GDM1 (cell line): ENCODE measurements at regions not wholly inside any gene's neighbourhood (a gene's known extent, or its start where the extent isn't known, plus 50 kb on each side); places are given as distances from the start of the nearest gene placed in this dataset.

ENCODE experiments used
- DNase-seq: peaks from one replicate; lab custom pipeline; 2025; lab: John Stamatoyannopoulos, UW

GRCh38 chr14:101453225-101453624, 108.1 kb upstream of the DIO3 start:
- DNase-seq: no peak

GRCh38 chr14:101454229-101454628, 107.1 kb upstream of the DIO3 start:
- no peak for DNase-seq

DNA sequence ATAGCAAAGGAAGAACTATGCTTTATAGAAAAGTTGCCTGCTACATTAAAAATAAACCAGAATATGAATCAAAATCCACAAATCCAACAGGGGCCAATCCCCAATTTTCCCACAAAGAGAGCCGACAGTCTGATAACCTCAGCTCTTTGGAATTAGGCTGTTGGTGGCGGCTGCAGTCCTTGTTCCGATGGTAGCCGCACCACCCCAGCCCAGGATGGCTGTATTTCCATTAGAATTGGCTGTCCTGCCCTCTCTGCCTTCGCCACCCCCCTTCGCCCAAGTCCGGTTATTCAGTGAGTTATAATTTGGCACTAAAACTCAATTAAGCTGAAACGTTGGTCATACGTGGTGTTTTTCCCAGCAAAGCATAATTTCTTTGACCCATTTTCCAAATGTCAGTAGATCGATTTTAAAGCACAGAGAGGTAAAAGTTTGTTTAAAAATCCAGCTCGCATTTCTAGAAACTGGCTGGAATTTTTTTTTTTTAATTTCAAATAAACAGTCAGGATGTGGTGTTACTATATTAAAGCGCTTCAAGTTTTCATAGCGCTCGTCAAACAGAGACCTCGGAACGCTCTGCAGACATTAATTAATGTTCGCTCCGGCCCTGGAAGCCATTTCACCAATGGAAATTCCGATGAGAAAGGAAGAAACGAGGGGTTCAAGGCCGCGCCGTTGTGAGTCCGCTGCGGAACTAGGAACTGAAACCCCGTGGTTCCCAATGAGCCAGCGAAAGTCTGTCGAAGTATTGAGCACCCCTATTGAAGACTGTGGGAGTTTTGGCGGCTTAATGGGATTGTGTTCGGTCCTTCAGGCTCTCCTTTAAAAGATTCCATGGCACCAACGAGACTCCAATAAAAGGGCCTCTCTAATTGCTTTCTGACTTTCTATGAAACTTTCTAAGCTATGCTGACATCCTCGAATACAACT, 104.8 kb upstream of the DIO3 start:
- DNase-seq: no peak

GRCh38 chr14:101457301-101457935, 103.9 kb upstream of the DIO3 start:
- DNase-seq: no peak

DNA sequence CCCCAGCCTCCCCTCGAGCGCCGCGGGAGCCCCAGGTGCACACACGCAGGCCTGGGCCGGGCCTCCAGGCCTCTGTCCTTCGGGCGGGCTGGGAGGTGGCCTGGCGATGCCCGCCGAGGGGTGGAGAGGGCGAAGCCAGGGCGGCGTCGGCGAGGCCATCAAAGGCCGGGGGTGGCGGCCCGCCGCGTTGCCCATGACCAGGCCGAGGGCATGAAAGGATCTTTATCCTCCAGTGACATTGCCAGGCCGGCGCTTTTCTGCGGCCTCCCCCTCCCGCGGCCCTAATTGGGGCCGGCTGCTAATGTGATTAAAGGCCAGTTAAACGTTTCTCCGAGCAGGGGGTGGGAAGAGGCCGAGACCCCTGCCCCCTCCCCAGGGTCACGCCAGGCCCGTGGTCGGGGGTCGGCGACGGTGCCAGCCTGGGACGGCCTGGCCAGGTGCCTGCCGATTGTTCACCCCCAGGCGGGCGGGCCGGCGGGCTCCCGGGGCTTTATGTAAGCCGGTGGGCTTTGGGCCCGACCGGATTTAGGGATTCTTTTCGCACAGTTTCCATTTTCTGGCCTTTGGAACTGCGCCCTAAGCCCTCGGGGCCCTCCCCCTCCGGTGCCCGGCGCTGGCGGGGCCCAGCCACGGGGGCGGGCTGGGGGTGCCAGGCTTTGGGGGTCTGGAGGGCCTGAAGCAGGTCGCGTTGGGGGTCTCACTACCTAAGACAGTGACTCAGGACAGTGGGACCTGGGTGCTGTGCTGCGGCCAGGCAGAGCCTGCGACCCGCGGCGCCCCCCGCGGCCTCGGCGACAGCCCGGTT, 103.2 kb upstream of the DIO3 start:
- DNase-seq: no peak

DNA sequence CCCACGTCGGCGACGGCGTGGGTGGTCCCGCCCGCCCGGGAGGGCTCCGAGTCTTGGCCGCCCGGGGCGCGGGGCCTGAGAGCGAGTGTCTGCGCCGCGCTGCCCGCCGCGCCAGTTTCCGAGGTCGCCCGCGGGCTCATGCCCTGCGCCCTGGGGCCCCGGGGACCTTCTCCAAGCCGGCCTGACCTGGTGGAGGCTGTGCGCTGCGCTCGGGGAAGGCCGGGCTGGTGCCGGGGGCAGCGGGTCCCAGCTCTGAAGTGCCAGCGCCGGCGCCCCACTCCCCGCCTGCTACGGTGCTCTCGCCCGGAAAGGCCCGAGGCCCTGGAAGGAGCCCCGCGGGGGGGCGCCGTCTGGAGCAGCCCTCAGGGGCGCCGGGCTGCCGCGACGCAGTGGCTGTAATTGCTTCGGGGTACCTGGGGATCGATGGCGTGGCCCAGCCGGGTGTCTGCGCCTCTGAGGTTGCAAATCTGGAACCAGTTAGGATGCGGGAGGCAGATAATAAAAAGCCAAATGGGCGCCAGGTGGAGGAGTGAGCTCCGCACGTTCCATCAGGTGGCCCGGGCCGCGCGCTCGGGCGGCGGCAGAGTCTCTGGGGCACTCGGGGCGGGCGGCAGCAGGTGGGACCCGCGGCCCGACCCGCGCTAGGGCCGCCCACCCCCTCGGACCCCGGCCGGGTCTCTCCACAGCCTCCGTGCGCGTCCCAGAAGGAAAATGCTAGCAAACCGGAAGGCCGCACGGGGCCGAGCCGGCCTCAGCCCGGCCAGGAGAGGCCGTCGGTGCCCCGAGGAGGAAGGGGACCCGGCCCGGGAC, 102.3 kb upstream of the DIO3 start:
- no peak for DNase-seq

DNA sequence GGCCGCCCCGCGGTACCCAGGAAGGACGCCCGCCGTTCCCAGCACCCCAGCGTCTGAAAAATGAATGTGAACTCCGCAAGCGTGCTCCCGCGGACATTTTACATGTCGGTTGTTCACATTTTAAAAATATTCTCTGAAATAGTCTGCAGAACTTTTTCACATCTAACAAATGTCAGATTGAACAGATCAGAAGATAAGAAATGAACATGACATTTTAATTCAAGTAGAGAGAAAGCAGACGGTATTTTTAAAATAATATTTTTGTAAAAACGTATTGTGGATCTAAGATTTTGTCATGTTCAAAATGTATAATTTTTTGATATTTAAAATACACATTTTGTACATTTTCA, 101.8 kb upstream of the DIO3 start:
- no peak for DNase-seq

- no peak for DNase-seq
These were observed 100.8 kb upstream of the DIO3 start for GRCh38 chr14:101460521-101460920.

DNA sequence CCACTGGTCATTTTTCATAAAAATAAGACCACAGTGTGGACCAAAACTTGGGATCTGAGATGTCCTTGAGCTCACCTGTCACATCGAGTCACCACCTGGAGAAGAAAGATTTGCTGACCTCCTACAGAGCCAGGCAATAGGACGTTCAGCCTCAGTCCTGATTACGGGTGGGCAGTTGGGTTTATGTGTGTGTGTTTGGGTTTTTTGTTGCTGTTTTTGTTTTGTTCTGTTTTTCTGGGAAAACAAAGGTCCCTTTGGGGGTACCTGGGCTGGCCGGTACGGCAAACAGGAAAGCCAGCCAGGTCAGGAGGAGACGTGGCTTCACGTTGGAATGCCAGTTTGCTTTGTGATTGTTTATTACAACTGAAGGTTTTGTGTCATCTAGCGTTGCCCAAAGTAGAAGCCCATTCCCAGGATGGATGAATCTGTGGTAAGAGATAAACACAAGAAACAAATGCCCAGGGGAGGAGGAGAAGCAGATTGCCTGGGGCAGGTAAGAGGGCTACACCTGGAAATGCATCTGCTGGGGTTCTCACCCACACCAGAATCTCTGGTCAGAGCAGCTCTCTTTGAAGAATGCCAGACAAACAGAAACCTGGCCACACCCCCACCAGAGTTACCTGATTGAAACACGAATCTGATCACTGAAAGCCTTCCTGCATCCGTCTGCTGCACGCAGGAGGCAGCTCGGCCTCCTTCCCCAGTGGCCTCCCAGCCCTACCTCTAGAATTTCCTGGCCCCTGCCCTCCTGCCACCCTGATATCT, 100.1 kb upstream of the DIO3 start:
- DNase-seq: no peak

- DNase-seq: no peak
These were observed 99.4 kb upstream of the DIO3 start for GRCh38 chr14:101461891-101462290.

DNA sequence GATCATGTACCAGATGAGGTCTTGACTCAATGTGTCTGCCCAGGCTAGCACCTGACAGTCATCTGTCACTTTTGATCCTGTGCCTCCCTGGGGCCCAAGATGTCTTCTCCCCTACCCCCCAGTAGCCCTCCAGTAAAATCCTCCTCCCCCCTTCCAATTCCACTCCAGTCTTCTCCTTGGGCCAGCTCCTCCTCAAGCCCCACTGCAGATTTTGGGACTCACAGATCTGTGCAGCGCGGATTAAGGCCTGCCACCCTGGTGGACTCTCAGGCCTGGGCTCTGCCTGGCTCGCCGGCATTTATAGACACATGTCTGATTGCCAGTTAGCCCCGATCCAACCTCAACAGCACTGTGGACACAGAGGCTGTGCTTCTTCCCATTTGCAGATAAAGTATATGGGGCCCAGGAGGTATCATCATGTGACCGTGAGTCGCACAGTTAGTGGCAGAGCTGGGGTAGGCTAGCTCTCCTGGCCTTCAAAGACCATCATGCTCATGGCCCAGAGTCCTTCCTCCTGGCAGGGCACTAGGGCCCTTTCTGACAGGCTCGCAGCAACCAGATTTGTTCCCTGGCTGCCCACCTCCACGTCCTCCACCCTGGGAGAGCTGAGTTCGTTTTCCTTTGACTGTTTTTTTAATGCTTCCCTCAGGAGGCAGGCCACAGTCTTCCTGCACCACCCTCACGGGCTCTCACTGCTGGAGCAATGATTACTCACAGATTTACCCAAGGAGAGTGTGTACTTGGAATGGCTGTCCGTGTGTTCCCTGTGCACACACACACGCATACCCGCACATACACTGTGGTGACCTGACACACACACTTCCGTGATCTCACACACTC, 98.3 kb upstream of the DIO3 start:
- no peak for DNase-seq

- DNase-seq: no peak
These were observed 97.6 kb upstream of the DIO3 start for GRCh38 chr14:101463566-101464171.

- DNase-seq: no peak
These were observed 96.8 kb upstream of the DIO3 start for GRCh38 chr14:101464310-101464983.

- no peak for DNase-seq
These were observed 96.1 kb upstream of the DIO3 start for GRCh38 chr14:101464984-101465794.

GRCh38 chr14:101465795-101466448, 95.4 kb upstream of the DIO3 start:
- DNase-seq: no peak

GRCh38 chr14:101466456-101467180, 94.7 kb upstream of the DIO3 start:
- no peak for DNase-seq
